AG04449 (cell line): ENCODE measurements at regions not wholly inside any gene's neighbourhood (a gene's known extent, or its start where the extent isn't known, plus 50 kb on each side); places are given as distances from the start of the nearest gene placed in this dataset.

Source experiments
- CTCF ChIA-PET: fragments of 350-600 bp; formaldehyde crosslinking; extraction: SDS; loops from one replicate; lab custom pipeline; 2021; ENCODE audit warnings: antibody characterized with exemption; lab: Yijun Ruan, JAX
- POLR2A ChIA-PET: fragments of 400-600, 350-600 bp; formaldehyde crosslinking; extraction: SDS; loops from one replicate; lab custom pipeline; 2020; ENCODE audit warnings: antibody characterized with exemption, inconsistent platforms; lab: Yijun Ruan, JAX
- DNase-seq: peaks from one replicate; pipeline ENCODE4 v3.0.0-alpha.2; 2010; ENCODE audit warnings: low read depth, low spot score
- H3K4me3 ChIP-seq: 2 replicates; pipeline ENCODE4 v1.5.1; 2011; ENCODE audit warnings: low read depth, mild to moderate bottlenecking, control low read depth, low read length
- CTCF ChIP-seq: IDR thresholded peaks from one replicate; pipeline ENCODE4 v1.5.1; 2011; ENCODE audit warnings: mild to moderate bottlenecking, moderate library complexity, low read length, control low read depth, inconsistent platforms; ENCODE audit not compliant: insufficient read depth; ENCODE audit errors: missing control alignments

- no peak for DNase-seq
- ChIA-PET POLR2A (no interaction called here), CTCF (interaction anchor here (1.0 to 3.2 kb wide), 2 partner anchors 68 to 185 kb away, joined by 3 to 9 read pairs; no protein-coding TSS in a partner anchor)
- TF ChIP-seq CTCF, result no peak
- H3K4me3 ChIP-seq, result no peak overlapping the region
Observed at GRCh38 chr5:17400724-17401469, 97.1 kb upstream of the TAF11L2 start.

GRCh38 chr5:17401470-17402288 is 96.4 kb upstream of the TAF11L2 start:
- POLR2A ChIA-PET, result no interaction called here
- no peak for TF ChIP-seq CTCF

GRCh38 chr5:17402289-17403121 is 95.5 kb upstream of the TAF11L2 start:
- no peak overlapping the region for H3K4me3 ChIP-seq
- ChIA-PET POLR2A (no interaction called here), CTCF (interaction anchor here (0.7 to 3.2 kb wide), 2 partner anchors 23 to 186 kb away, joined by 6 to 9 read pairs; no protein-coding TSS in a partner anchor)
- no peak for TF ChIP-seq CTCF
- DNase-seq, result no peak

More at GRCh38 chr5:17401470-17402288, 96.4 kb upstream of the TAF11L2 start:
- CTCF ChIA-PET, result interaction anchor here (0.7 to 3.2 kb wide), 2 partner anchors 22 to 186 kb away, joined by 6 to 9 read pairs; no protein-coding TSS in a partner anchor
- no peak overlapping the region for H3K4me3 ChIP-seq
- DNase-seq, result no peak

DNA sequence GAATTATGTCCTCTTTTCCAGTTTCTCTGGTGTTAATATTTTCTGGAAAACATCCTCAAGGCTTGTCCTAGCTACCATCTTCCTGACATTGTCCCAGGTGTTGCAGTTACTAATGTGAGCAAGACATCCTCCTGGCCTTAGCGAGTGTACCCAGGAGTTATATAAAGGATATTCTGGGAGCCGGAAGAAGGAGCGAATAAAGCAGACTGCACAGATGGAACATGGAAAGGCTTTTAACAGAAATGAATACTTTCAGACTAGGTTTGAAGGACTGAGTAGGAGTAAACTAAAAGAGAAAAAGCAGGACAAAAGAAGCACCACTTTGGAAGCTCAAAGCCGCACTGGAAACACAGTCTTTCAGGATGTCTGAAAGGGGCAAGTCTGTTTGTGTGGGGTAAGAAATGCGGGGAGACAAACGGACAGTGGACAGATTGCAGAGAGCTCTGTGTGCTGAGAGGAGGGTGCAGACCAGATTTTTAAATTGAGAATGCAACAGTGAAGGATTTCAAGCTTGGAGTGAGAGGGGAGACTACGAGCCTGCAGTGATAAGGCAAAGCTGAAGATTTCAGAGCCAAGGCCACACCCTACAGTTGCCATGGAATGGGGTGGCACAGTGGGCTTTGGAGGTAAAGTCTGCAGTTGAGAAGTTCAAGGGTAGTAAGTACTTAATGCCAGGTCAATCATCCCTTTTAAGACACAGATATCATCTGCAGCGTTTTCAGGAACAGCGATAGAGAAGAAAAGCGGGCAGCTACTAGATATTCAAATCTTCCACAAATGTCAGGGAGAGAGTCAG is 94.1 kb upstream of the TAF11L2 start:
- H3K4me3 ChIP-seq, result no peak overlapping the region
- ChIA-PET CTCF (interaction anchor here (3.2 kb wide), 1 partner anchor 188 kb away, joined by 9 read pairs; no protein-coding TSS in a partner anchor), POLR2A (no interaction called here)
- DNase-seq, result no peak
- TF ChIP-seq CTCF, result no peak

GRCh38 chr5:17405976-17406375 is 92.1 kb upstream of the TAF11L2 start:
- ChIA-PET POLR2A (no interaction called here), CTCF (no interaction called here)
- no peak for DNase-seq
- H3K4me3 ChIP-seq, result no peak overlapping the region
- no peak for TF ChIP-seq CTCF
